ENCODE measurements at regions not wholly inside any gene's neighbourhood (a gene's known extent, or its start where the extent isn't known, plus 50 kb on each side); places are given as distances from the start of the nearest gene placed in this dataset.

DNA sequence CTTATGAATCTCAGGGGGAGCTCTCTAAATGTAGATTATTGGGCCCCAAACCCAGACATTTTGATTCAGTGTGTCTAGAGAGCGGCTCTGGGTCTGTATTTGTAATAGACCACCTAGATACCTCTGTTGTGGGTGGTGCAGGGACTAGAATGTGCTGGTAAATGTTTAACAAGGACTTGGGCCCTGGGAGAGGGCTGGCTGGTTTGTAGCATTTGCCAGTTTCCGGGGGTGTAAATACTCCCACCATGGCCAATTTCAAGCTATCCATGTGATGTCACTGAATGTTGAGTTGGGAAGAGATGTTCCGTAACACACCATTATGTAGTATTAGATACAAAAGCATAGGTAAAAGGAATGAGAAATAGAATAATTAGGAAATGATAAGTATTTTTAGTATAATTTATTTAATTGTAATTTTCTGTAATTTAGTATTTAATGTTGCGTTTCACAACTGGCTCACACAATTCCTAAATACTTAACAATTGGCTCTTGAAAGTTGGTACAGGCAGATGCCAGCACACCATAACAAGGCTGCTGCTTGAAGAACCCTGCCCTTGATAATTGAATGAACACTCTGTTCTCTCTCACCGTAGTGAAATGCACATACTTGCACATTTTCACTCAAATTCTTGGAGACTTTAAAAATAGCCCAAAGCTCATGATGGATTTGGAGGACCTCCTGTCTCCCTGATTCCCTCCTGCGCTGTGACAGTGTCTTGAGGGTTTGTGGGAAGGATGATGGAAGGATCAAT, 359.2 kb upstream of the PROK2 start:
- H3K9me2 ChIP-seq (replicated peaks; ENCODE audit: insufficient read depth, low read length) = no peaks in the 10 kb centered on the region
- H3K4me1 ChIP-seq (ENCODE audit: low read length) = peaks cover 54% of the 10 kb centered on the region
- peak overlapping the region; percentile 16; the same call in 1 of the 2 replicates for H3K9ac ChIP-seq (ENCODE audit: low read length)
- H3K27me3 ChIP-seq (ENCODE audit: low read length) = no peaks in the 10 kb centered on the region
- H2AFZ ChIP-seq (ENCODE audit: low read length) = no peak overlapping the region
- no peaks in the 10 kb centered on the region for H3K79me2 ChIP-seq (ENCODE audit: low read length)
- H3K27ac ChIP-seq (ENCODE audit: low read length) = no peak overlapping the region
- DNase-seq = no peak
- no peak overlapping the region for H3K4me3 ChIP-seq (ENCODE audit: low read length)
- H4K20me1 ChIP-seq (ENCODE audit: insufficient read depth, low read depth, low read length) = no peaks in the 10 kb centered on the region
- H3K9me3 ChIP-seq (ENCODE audit: low read length) = no peaks in the 10 kb centered on the region
- no peaks in the 10 kb centered on the region for H3K36me3 ChIP-seq (ENCODE audit: insufficient read depth, low read length)
- H3K4me2 ChIP-seq (ENCODE audit: low read depth, low read length, poor library complexity, severe bottlenecking) = no peak overlapping the region

DNA sequence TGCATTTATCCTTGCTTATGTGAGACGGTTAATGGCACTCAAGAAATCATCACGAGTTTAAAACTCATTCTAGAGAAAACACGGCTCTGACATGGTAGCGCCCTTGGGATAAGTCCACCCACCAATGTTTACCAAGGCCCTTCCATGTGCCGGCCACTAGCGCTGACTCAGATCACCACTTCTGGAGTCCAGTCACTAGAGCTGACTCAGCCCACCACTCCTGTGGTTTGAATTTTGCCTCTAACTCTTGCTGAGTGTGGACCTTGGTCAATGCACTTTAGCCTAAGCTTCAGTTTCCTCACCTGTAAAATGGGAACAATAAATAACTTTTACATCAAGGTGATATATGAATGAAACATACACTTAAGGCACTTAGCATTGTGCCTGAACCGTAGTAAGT, 358.4 kb upstream of the PROK2 start:
- Histone ChIP-seq H3K27ac (ENCODE audit: low read length) (no peak overlapping the region), H3K4me1 (ENCODE audit: low read length) (peaks cover 60% of the 10 kb centered on the region), H3K9me2 (replicated peaks; ENCODE audit: insufficient read depth, low read length) (no peaks in the 10 kb centered on the region), H4K20me1 (ENCODE audit: insufficient read depth, low read depth, low read length) (no peaks in the 10 kb centered on the region), H3K9me3 (ENCODE audit: low read length) (no peaks in the 10 kb centered on the region), H2AFZ (ENCODE audit: low read length) (no peak overlapping the region), H3K27me3 (ENCODE audit: low read length) (no peaks in the 10 kb centered on the region), H3K4me2 (ENCODE audit: low read depth, low read length, poor library complexity, severe bottlenecking) (no peak overlapping the region), H3K36me3 (ENCODE audit: insufficient read depth, low read length) (no peaks in the 10 kb centered on the region), H3K9ac (ENCODE audit: low read length) (no peak overlapping the region), H3K4me3 (ENCODE audit: low read length) (no peak overlapping the region), H3K79me2 (ENCODE audit: low read length) (no peaks in the 10 kb centered on the region)
- no peak for DNase-seq

DNA sequence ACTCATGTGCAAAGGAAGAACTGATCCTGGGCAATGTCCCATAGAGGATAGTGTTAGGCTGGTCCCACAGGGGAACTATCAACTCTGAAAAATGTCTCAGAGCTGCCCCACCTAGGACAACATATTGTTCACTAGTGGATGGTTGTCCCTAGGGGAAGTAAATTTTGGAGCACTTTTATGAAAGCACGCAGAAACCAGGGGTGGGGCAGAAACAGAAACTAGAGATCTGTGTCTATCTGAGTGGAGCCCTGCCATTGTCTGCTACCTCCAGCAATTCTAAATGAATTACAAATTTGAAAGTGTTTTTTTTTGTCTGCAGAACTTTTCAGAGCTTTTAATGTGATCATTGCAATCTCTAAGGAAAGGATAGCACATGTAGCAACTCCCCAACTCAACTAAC, 357.1 kb upstream of the PROK2 start:
- Histone ChIP-seq H4K20me1 (ENCODE audit: insufficient read depth, low read depth, low read length) (no peaks in the 10 kb centered on the region), H2AFZ (ENCODE audit: low read length) (no peak overlapping the region), H3K9me3 (ENCODE audit: low read length) (no peaks in the 10 kb centered on the region), H3K27ac (ENCODE audit: low read length) (peak overlapping the region; percentile 78), H3K9me2 (replicated peaks; ENCODE audit: insufficient read depth, low read length) (no peaks in the 10 kb centered on the region), H3K4me1 (ENCODE audit: low read length) (peaks cover 60% of the 10 kb centered on the region), H3K4me3 (ENCODE audit: low read length) (no peak overlapping the region), H3K9ac (ENCODE audit: low read length) (peak overlapping the region; percentile 46; the same call in 1 of the 2 replicates), H3K36me3 (ENCODE audit: insufficient read depth, low read length) (no peaks in the 10 kb centered on the region), H3K79me2 (ENCODE audit: low read length) (no peaks in the 10 kb centered on the region), H3K27me3 (ENCODE audit: low read length) (no peaks in the 10 kb centered on the region), H3K4me2 (ENCODE audit: low read depth, low read length, poor library complexity, severe bottlenecking) (peak overlapping the region; percentile 43)
- no peak for DNase-seq

DNA sequence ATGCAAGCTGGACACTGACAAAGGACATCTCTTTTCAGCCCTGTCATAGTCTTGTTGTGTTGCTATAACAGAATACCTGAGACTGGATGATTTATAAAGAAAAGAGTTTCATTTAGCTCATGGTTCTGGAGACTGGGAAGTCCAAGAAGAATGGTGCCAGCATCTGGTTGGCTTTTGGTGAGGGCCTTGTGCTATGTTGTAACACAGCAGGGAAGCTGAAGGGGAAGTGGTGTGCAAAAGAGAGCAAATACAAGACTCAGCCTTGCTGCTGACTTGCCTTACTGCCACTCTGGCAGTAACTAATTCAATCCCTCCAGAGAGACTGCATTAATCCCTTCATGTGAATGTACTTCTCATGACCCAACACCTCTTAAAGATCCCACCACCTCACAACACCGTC, 356.3 kb upstream of the PROK2 start:
- Histone ChIP-seq H2AFZ (ENCODE audit: low read length) (peak overlapping the region; percentile 8; the same call in 1 of the 2 replicates), H3K4me3 (ENCODE audit: low read length) (no peak overlapping the region), H3K4me2 (ENCODE audit: low read depth, low read length, poor library complexity, severe bottlenecking) (peak overlapping the region; percentile 43), H3K79me2 (ENCODE audit: low read length) (no peaks in the 10 kb centered on the region), H3K9ac (ENCODE audit: low read length) (peak overlapping the region; percentile 46), H4K20me1 (ENCODE audit: insufficient read depth, low read depth, low read length) (no peaks in the 10 kb centered on the region), H3K4me1 (ENCODE audit: low read length) (peaks cover 64% of the 10 kb centered on the region), H3K9me2 (replicated peaks; ENCODE audit: insufficient read depth, low read length) (no peaks in the 10 kb centered on the region), H3K9me3 (ENCODE audit: low read length) (no peaks in the 10 kb centered on the region), H3K27me3 (ENCODE audit: low read length) (no peaks in the 10 kb centered on the region), H3K36me3 (ENCODE audit: insufficient read depth, low read length) (no peaks in the 10 kb centered on the region), H3K27ac (ENCODE audit: low read length) (peak overlapping the region; percentile 78)
- DNase-seq = peak; percentile 77

DNA sequence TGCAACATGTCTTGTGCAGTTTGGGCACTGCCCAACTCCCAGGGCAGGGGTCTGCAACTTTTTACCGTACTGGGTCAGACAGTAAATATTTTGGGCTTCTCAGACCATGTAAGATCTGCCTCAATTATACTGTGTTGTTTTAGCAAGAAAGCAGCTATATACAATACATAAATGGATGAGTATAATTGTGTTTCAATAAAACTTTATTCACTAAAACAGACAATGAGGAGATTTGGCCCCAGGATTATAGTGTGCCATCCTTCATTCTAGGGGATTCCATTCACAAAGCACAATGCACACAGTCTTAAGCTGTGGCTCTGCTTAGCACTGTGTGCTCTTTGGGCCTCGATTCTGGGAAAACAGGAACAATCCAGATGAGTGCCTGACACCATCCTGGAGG, 354.4 kb upstream of the PROK2 start:
- Histone ChIP-seq H3K27ac (ENCODE audit: low read length) (no peak overlapping the region), H3K9me2 (replicated peaks; ENCODE audit: insufficient read depth, low read length) (no peaks in the 10 kb centered on the region), H3K4me3 (ENCODE audit: low read length) (no peak overlapping the region), H3K79me2 (ENCODE audit: low read length) (no peaks in the 10 kb centered on the region), H3K9ac (ENCODE audit: low read length) (no peak overlapping the region), H3K36me3 (ENCODE audit: insufficient read depth, low read length) (no peaks in the 10 kb centered on the region), H3K4me2 (ENCODE audit: low read depth, low read length, poor library complexity, severe bottlenecking) (no peak overlapping the region), H3K9me3 (ENCODE audit: low read length) (no peaks in the 10 kb centered on the region), H2AFZ (ENCODE audit: low read length) (no peak overlapping the region), H3K4me1 (ENCODE audit: low read length) (peaks cover 73% of the 10 kb centered on the region), H4K20me1 (ENCODE audit: insufficient read depth, low read depth, low read length) (no peaks in the 10 kb centered on the region), H3K27me3 (ENCODE audit: low read length) (no peaks in the 10 kb centered on the region)
- no peak for DNase-seq

DNA sequence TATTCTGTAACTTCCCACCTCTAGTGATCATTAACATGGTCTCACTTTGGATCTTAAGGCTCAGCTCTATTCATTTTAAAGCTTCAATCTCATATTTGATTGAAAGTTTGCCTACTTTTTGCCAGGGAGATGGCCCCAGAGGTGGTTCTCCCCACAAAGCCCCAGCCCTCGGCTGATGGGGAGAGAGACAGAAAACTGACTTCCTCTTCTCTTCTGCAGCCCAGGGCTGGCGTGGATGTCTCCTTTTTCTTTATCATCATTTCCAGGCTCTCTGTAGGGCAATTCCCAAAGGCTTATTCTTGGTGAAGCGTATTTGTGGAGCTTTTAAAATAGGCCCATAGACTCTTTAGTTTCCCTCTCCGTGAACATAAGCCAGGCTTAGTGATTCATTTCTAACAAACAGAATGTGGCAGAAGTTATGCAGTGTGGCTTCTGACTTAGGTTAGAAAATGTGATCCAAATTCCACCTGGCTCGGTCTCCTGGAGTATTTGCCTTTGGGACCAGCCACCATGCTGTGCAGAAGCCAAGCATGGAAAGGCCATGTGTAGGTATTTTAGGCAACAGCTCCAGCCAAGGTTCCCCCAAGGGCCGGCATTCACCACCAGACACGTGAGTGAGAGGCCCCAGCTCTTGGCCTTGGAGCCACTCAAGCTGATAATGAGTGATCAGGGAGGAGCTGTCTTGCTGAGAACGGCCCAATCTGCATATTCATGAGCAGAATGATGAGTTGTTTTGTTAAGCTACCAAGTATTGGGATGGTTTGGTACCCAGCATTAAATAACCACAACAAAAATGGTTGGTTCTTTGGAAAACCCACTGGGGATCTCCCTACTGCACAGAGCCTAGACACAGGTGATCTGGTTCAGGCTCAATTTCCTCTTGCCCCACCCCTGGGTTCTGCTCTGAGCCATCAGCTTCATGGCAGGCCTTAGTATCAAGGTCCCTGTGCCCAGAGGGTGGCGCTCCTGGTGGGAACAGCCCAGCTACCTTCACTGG, 353.2 kb upstream of the PROK2 start:
- peak overlapping the region; percentile 45 for H3K9ac ChIP-seq (ENCODE audit: low read length)
- no peaks in the 10 kb centered on the region for H4K20me1 ChIP-seq (ENCODE audit: insufficient read depth, low read depth, low read length)
- peak overlapping the region; percentile 66; the same call in 1 of the 2 replicates for H2AFZ ChIP-seq (ENCODE audit: low read length)
- DNase-seq = peak; percentile 81
- H3K4me2 ChIP-seq (ENCODE audit: low read depth, low read length, poor library complexity, severe bottlenecking) = peak overlapping the region; percentile 43
- H3K9me2 ChIP-seq (replicated peaks; ENCODE audit: insufficient read depth, low read length) = no peaks in the 10 kb centered on the region
- H3K4me1 ChIP-seq (ENCODE audit: low read length) = peaks cover 75% of the 10 kb centered on the region
- H3K4me3 ChIP-seq (ENCODE audit: low read length) = no peak overlapping the region
- H3K79me2 ChIP-seq (ENCODE audit: low read length) = no peaks in the 10 kb centered on the region
- H3K27me3 ChIP-seq (ENCODE audit: low read length) = no peaks in the 10 kb centered on the region
- H3K27ac ChIP-seq (ENCODE audit: low read length) = peak overlapping the region; percentile 30; the same call in 1 of the 2 replicates
- no peaks in the 10 kb centered on the region for H3K9me3 ChIP-seq (ENCODE audit: low read length)
- H3K36me3 ChIP-seq (ENCODE audit: insufficient read depth, low read length) = no peaks in the 10 kb centered on the region

DNA sequence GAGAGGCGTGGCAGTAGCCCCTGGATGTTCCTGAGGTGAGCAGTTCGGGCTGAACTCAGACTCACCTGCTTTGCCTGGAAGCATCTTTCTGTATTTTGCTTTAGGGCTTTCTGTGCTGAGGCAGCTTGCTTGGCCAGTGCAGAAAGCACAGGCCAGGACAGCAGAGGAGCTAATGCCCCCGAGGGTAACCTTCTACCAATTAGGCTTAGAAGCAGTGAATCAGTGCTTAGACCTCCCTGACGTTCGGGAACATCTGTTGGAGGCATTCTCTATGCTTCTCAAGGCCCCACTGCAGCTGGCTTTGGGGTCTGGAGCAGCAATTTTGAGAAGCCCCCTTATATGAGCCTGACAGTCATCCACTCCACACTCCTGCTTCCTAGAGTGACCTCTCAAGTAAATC, 350.7 kb upstream of the PROK2 start:
- Histone ChIP-seq H3K4me1 (ENCODE audit: low read length) (peaks cover 54% of the 10 kb centered on the region), H3K9me3 (ENCODE audit: low read length) (no peaks in the 10 kb centered on the region), H3K27ac (ENCODE audit: low read length) (peak overlapping the region; percentile 76), H3K4me3 (ENCODE audit: low read length) (peak overlapping the region; percentile 39; the same call in 1 of the 2 replicates), H3K36me3 (ENCODE audit: insufficient read depth, low read length) (no peaks in the 10 kb centered on the region; the same call in 1 of the 2 replicates), H3K27me3 (ENCODE audit: low read length) (no peaks in the 10 kb centered on the region), H3K9ac (ENCODE audit: low read length) (peak overlapping the region; percentile 62), H3K79me2 (ENCODE audit: low read length) (no peaks in the 10 kb centered on the region), H2AFZ (ENCODE audit: low read length) (no peak overlapping the region), H4K20me1 (ENCODE audit: insufficient read depth, low read depth, low read length) (no peaks in the 10 kb centered on the region), H3K4me2 (ENCODE audit: low read depth, low read length, poor library complexity, severe bottlenecking) (peak overlapping the region; percentile 60), H3K9me2 (replicated peaks; ENCODE audit: insufficient read depth, low read length) (no peaks in the 10 kb centered on the region)
- DNase-seq = no peak

DNA sequence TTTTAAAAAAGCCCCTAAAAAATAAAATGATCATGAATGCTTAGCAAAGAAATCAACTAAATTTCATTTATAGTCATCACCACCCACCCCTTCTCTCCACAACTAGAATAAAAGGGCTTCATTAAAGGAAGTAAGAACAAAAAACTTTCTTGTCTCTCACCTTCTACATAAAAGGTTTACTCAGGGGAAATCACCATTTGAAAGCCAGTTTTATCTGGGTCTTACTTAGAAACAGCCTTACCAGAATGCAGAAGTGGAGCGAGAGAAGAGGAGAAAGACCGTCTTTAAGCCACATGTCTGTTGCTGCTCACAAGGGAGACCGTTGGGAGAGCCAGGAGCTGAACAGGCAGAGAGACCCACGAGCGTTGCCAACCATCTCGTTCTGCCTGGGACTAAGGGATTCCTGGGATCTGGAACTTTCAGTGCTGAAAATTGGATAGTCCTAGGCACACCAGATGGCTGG, 350.1 kb upstream of the PROK2 start:
- Histone ChIP-seq H3K4me1 (ENCODE audit: low read length) (peaks cover 48% of the 10 kb centered on the region), H3K27ac (ENCODE audit: low read length) (peak overlapping the region; percentile 76), H3K9ac (ENCODE audit: low read length) (peak overlapping the region; percentile 62), H3K27me3 (ENCODE audit: low read length) (no peaks in the 10 kb centered on the region), H3K9me2 (replicated peaks; ENCODE audit: insufficient read depth, low read length) (no peaks in the 10 kb centered on the region), H2AFZ (ENCODE audit: low read length) (peak overlapping the region; percentile 35), H3K36me3 (ENCODE audit: insufficient read depth, low read length) (no peaks in the 10 kb centered on the region; the same call in 1 of the 2 replicates), H4K20me1 (ENCODE audit: insufficient read depth, low read depth, low read length) (no peaks in the 10 kb centered on the region), H3K79me2 (ENCODE audit: low read length) (no peaks in the 10 kb centered on the region), H3K4me2 (ENCODE audit: low read depth, low read length, poor library complexity, severe bottlenecking) (peak overlapping the region; percentile 60), H3K4me3 (ENCODE audit: low read length) (peak overlapping the region; percentile 39; the same call in 1 of the 2 replicates), H3K9me3 (ENCODE audit: low read length) (no peaks in the 10 kb centered on the region)
- DNase-seq = peak; percentile 82
